Neural progenitor cell (in vitro differentiated cells): ENCODE measurements at regions not wholly inside any gene's neighbourhood (a gene's known extent, or its start where the extent isn't known, plus 50 kb on each side); places are given as distances from the start of the nearest gene placed in this dataset.

Experiments
- DNase-seq: peaks from one replicate; pipeline ENCODE4 v3.0.0-alpha.2; 2016; ENCODE audit warnings: low spot score
- H2AFZ ChIP-seq: fragments of 200-600 bp; sonication (generic); replicated peaks from 2 replicates; pipeline ENCODE4 v1.6.1; 2016; ENCODE audit warnings: antibody characterized with exemption
- H3F3A ChIP-seq: fragments of 200-600 bp; sonication (generic); 2 replicates; pipeline ENCODE4 v1.6.1; 2016; ENCODE audit warnings: antibody characterized with exemption, low read depth
- H3K27ac ChIP-seq: fragments of 200-600 bp; sonication (generic); 2 replicates; pipeline ENCODE4 v1.5.1; 2016; ENCODE audit warnings: mild to moderate bottlenecking
- H3K27me3 ChIP-seq: fragments of 200-600 bp; sonication (generic); 2 replicates; pipeline ENCODE4 v1.6.1; 2016; ENCODE audit warnings: mild to moderate bottlenecking, moderate library complexity
- H3K36me3 ChIP-seq: fragments of 200-600 bp; sonication (generic); 2 replicates; pipeline ENCODE4 v1.5.1; 2016
- H3K4me1 ChIP-seq: fragments of 200-600 bp; sonication (generic); 2 replicates; pipeline ENCODE4 v1.6.1; 2016; ENCODE audit warnings: mixed run types
- H3K4me2 ChIP-seq: fragments of 200-600 bp; sonication (generic); 2 replicates; pipeline ENCODE4 v1.6.1; 2016
- H3K4me3 ChIP-seq: fragments of 200-600 bp; sonication (generic); 2 replicates; pipeline ENCODE4 v1.5.1; 2016
- H3K79me2 ChIP-seq: fragments of 200-600 bp; sonication (generic); 2 replicates; pipeline ENCODE4 v1.6.1; 2016; ENCODE audit warnings: low read depth
- H3K9ac ChIP-seq: fragments of 200-600 bp; sonication (generic); 2 replicates; pipeline ENCODE4 v1.6.1; 2016
- H3K9me3 ChIP-seq: fragments of 200-600 bp; sonication (generic); 2 replicates; pipeline ENCODE4 v1.5.1; 2016; ENCODE audit warnings: low read depth
- H4K20me1 ChIP-seq: fragments of 200-600 bp; sonication (generic); 2 replicates; pipeline ENCODE4 v1.6.1; 2016; ENCODE audit warnings: low read depth
- H3K27ac Mint-ChIP-seq: 3 replicates; pipeline ENCODE4 v1.8.0; 2021; ENCODE audit warnings: mixed read lengths
- H3K27me3 Mint-ChIP-seq: 2 replicates; pipeline ENCODE4 v1.8.0; 2022; ENCODE audit warnings: low read depth, mild to moderate bottlenecking, inconsistent platforms, moderate library complexity, mixed read lengths; ENCODE audit not compliant: insufficient read depth
- H3K36me3 Mint-ChIP-seq: 3 replicates; pipeline ENCODE4 v1.8.0; 2021; ENCODE audit warnings: mixed read lengths
- H3K4me1 Mint-ChIP-seq: 3 replicates; pipeline ENCODE4 v1.8.0; 2021; ENCODE audit warnings: mixed read lengths
- H3K4me3 Mint-ChIP-seq: 3 replicates; pipeline ENCODE4 v1.8.0; 2021; ENCODE audit warnings: mild to moderate bottlenecking, moderate library complexity, mixed read lengths
- H3K9me3 Mint-ChIP-seq: 3 replicates; pipeline ENCODE4 v1.8.0; 2020; ENCODE audit warnings: mixed read lengths
- EZH2 ChIP-seq: fragments of 200-600 bp; sonication (generic); IDR thresholded peaks from 2 replicates; pipeline ENCODE4 v1.6.1; 2017; ENCODE audit warnings: antibody characterized with exemption, mild to moderate bottlenecking, moderate library complexity
- EZH2phosphoT487 ChIP-seq: fragments of 200-600 bp; sonication (generic); IDR thresholded peaks from 2 replicates; pipeline ENCODE4 v1.6.1; 2017; ENCODE audit warnings: antibody characterized with exemption
- TF ChIP-seq, protein P1 (sequence below): fragments of 200-600 bp; sonication (generic); IDR thresholded peaks from 2 replicates; pipeline ENCODE4 v1.5.1; 2017; ENCODE audit warnings: antibody characterized with exemption, mild to moderate bottlenecking

DNA sequence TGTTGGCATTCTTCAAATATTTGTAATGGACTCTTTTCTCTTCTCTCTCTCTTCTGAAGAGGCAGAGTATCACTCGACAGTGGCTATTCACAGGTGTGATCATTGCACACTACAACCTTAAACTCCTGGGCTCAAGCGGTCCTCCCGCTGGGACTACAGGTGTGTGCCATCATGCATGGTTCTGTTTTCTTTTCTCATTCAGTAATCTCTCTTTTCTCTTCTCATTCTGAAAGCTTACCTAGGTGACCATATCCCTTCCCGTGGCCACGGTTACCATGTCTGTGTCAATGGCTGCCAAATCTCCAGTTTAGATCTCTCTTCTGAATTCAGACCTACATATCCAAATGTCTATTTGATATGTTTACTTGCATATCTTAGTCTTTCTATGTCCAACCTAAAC lies 96.3 kb downstream of the SOX2 start:
- Mint-ChIP-seq H3K4me1 (no peaks in the 10 kb centered on the region), H3K27me3 (no peaks in the 10 kb centered on the region), H3K27ac (no peak overlapping the region), H3K9me3 (no peaks in the 10 kb centered on the region), H3K36me3 (no peaks in the 10 kb centered on the region), H3K4me3 (no peak overlapping the region)
- Histone ChIP-seq H3K4me1 (no peaks in the 10 kb centered on the region), H3F3A (no peaks in the 10 kb centered on the region), H3K79me2 (no peaks in the 10 kb centered on the region), H3K36me3 (no peaks in the 10 kb centered on the region), H2AFZ (no peak overlapping the region), H3K27me3 (no peaks in the 10 kb centered on the region), H4K20me1 (no peaks in the 10 kb centered on the region), H3K4me2 (no peak overlapping the region), H3K27ac (no peak overlapping the region), H3K9me3 (no peaks in the 10 kb centered on the region), H3K9ac (no peak overlapping the region), H3K4me3 (no peak overlapping the region)
- no peak for DNase-seq
- TF ChIP-seq EZH2phosphoT487 (no peak), EZH2 (no peak)
- TF ChIP-seq, protein P1, sequence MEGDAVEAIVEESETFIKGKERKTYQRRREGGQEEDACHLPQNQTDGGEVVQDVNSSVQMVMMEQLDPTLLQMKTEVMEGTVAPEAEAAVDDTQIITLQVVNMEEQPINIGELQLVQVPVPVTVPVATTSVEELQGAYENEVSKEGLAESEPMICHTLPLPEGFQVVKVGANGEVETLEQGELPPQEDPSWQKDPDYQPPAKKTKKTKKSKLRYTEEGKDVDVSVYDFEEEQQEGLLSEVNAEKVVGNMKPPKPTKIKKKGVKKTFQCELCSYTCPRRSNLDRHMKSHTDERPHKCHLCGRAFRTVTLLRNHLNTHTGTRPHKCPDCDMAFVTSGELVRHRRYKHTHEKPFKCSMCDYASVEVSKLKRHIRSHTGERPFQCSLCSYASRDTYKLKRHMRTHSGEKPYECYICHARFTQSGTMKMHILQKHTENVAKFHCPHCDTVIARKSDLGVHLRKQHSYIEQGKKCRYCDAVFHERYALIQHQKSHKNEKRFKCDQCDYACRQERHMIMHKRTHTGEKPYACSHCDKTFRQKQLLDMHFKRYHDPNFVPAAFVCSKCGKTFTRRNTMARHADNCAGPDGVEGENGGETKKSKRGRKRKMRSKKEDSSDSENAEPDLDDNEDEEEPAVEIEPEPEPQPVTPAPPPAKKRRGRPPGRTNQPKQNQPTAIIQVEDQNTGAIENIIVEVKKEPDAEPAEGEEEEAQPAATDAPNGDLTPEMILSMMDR: no peak

DNA sequence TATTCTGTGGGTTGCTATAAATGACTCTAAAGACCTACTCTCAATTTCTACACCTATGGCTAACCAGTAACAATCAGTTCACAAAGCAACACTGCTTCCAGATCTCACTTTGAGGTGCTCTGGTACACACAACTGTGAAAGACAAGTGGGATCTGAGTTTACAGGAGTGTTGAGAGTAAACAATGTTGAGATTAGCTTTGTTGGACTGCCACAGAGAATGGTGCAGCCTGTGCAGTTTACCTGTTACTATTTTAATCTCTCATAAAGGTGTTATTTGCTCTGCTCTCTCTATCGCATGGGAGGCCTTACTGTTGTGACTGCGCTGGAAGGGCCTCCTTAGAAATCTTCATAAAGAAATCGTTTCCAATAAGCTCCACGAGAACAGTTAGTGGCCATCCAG lies 112.0 kb downstream of the SOX2 start:
- Histone ChIP-seq H3K4me2 (no peak overlapping the region), H2AFZ (no peak overlapping the region), H3K9ac (no peak overlapping the region), H3K4me1 (peaks cover 12% of the 10 kb centered on the region), H3K4me3 (no peak overlapping the region), H3K79me2 (no peaks in the 10 kb centered on the region), H3K9me3 (no peaks in the 10 kb centered on the region), H3K27me3 (no peaks in the 10 kb centered on the region), H3K27ac (no peak overlapping the region), H3K36me3 (no peaks in the 10 kb centered on the region), H3F3A (peaks cover 8% of the 10 kb centered on the region), H4K20me1 (no peaks in the 10 kb centered on the region)
- Mint-ChIP-seq H3K4me3 (no peak overlapping the region), H3K36me3 (no peaks in the 10 kb centered on the region), H3K4me1 (peaks cover 12% of the 10 kb centered on the region), H3K27me3 (peaks cover 3% of the 10 kb centered on the region), H3K27ac (no peak overlapping the region), H3K9me3 (peaks cover 5% of the 10 kb centered on the region)
- no peak for DNase-seq
- no peak for TF ChIP-seq EZH2
- TF ChIP-seq, protein P1: no peak
- TF ChIP-seq EZH2phosphoT487: no peak

DNA sequence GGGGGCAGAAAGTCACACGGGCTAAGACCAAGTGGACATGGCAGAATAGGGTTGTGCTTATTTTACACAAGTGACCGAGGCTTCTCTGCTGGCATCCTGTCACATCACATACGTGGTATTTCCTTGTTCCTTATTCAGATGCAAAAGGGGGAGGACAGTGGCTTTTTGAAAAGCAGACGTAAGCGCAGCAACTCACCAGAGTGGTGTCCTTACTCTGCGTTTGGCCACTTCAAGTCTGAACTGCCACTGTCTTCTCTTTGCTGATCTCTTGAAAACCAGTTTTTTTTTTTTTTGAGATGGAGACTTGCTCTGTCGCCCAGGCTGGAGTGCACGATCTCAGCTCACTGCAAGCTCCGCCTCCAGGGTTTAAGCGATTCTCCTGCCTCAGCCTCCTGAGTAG lies 113.2 kb downstream of the SOX2 start:
- Mint-ChIP-seq H3K4me3 (no peak overlapping the region), H3K36me3 (no peaks in the 10 kb centered on the region), H3K27ac (peak overlapping the region; percentile 2), H3K9me3 (peaks cover 5% of the 10 kb centered on the region), H3K27me3 (peaks cover 3% of the 10 kb centered on the region), H3K4me1 (peaks cover 12% of the 10 kb centered on the region)
- H2AFZ ChIP-seq: peak overlapping the region; percentile 48
- no peak overlapping the region for H3K9ac ChIP-seq
- H3K27ac ChIP-seq: no peak overlapping the region
- no peaks in the 10 kb centered on the region for H3K27me3 ChIP-seq
- no peaks in the 10 kb centered on the region for H3K36me3 ChIP-seq
- H3K4me3 ChIP-seq: no peak overlapping the region
- no peaks in the 10 kb centered on the region for H4K20me1 ChIP-seq
- TF ChIP-seq, protein P1: no peak
- no peak for TF ChIP-seq EZH2
- H3F3A ChIP-seq: peaks cover 8% of the 10 kb centered on the region
- peaks cover 12% of the 10 kb centered on the region for H3K4me1 ChIP-seq
- no peaks in the 10 kb centered on the region for H3K79me2 ChIP-seq
- no peak overlapping the region for H3K4me2 ChIP-seq
- no peaks in the 10 kb centered on the region for H3K9me3 ChIP-seq
- peak; percentile 13 for DNase-seq
